DND-41 (cell line): ENCODE measurements at regions not wholly inside any gene's neighbourhood (a gene's known extent, or its start where the extent isn't known, plus 50 kb on each side); places are given as distances from the start of the nearest gene placed in this dataset.

Experiments
- ATAC-seq: fragments of 200-7000 bp; cut with Tn5 transposase; 3 replicates; pipeline ENCODE4 v1.9.1; 2021; ENCODE audit warnings: low read depth; ENCODE audit not compliant: insufficient read depth
- DNase-seq: peaks from one replicate; pipeline ENCODE4 v3.0.0-alpha.2; 2020
- H2AFZ ChIP-seq: 2 replicates; pipeline ENCODE4 v1.6.0; 2012; ENCODE audit warnings: low read depth, low read length
- H3K27ac ChIP-seq: 2 replicates; pipeline ENCODE4 v1.5.1; 2012; ENCODE audit warnings: low read length, inconsistent platforms
- H3K27me3 ChIP-seq: fragments of 200-600 bp; sonication (generic); 2 replicates; pipeline ENCODE4 v1.6.0; 2012; ENCODE audit warnings: low read length, mild to moderate bottlenecking, inconsistent platforms; ENCODE audit not compliant: insufficient read depth, poor library complexity
- H3K36me3 ChIP-seq: 2 replicates; pipeline ENCODE4 v1.5.1; 2012; ENCODE audit warnings: low read length, inconsistent platforms; ENCODE audit not compliant: insufficient read depth
- H3K4me1 ChIP-seq: 2 replicates; pipeline ENCODE4 v1.5.1; 2012; ENCODE audit warnings: mild to moderate bottlenecking, low read length; ENCODE audit not compliant: insufficient read depth
- H3K4me2 ChIP-seq: 2 replicates; pipeline ENCODE4 v1.6.0; 2012; ENCODE audit warnings: mild to moderate bottlenecking, moderate library complexity, low read length, inconsistent platforms; ENCODE audit not compliant: insufficient read depth
- H3K4me3 ChIP-seq, 2 experiments: fragments of 200-600 bp in 1 of 2; shearing (Covaris generic) in 1 of 2; 2 replicates each; pipeline ENCODE4 v1.5.1; 2012 to 2016; ENCODE audit warnings: inconsistent platforms in 2 of 2, low read length in 2 of 2, mild to moderate bottlenecking in 2 of 2, low read depth in 1 of 2, moderate library complexity in 1 of 2
- H3K79me2 ChIP-seq: 2 replicates; pipeline ENCODE4 v1.6.0; 2012; ENCODE audit warnings: low read length, inconsistent platforms; ENCODE audit not compliant: insufficient read depth
- H3K9ac ChIP-seq: 2 replicates; pipeline ENCODE4 v1.6.0; 2012; ENCODE audit warnings: low read depth, mild to moderate bottlenecking, inconsistent platforms, low read length, moderate library complexity
- H3K9me3 ChIP-seq: 2 replicates; pipeline ENCODE4 v1.5.1; 2012; ENCODE audit warnings: low read length, moderate library complexity, mild to moderate bottlenecking, inconsistent platforms; ENCODE audit not compliant: insufficient read depth, severe bottlenecking
- H4K20me1 ChIP-seq: 2 replicates; pipeline ENCODE4 v1.6.0; 2012; ENCODE audit warnings: low read length; ENCODE audit not compliant: insufficient read depth
- EZH2 ChIP-seq: IDR thresholded peaks from 3 replicates; pipeline ENCODE4 v1.6.1; 2012; ENCODE audit warnings: borderline replicate concordance, low read depth, mild to moderate bottlenecking, moderate library complexity, low read length, inconsistent platforms; ENCODE audit not compliant: severe bottlenecking
- TF ChIP-seq, protein P1 (sequence below): IDR thresholded peaks from 2 replicates; pipeline ENCODE4 v1.5.1; 2012; ENCODE audit warnings: borderline replicate concordance, low read length, moderate library complexity, mild to moderate bottlenecking; ENCODE audit not compliant: poor library complexity, severe bottlenecking; ENCODE audit errors: extremely low read depth

DNA sequence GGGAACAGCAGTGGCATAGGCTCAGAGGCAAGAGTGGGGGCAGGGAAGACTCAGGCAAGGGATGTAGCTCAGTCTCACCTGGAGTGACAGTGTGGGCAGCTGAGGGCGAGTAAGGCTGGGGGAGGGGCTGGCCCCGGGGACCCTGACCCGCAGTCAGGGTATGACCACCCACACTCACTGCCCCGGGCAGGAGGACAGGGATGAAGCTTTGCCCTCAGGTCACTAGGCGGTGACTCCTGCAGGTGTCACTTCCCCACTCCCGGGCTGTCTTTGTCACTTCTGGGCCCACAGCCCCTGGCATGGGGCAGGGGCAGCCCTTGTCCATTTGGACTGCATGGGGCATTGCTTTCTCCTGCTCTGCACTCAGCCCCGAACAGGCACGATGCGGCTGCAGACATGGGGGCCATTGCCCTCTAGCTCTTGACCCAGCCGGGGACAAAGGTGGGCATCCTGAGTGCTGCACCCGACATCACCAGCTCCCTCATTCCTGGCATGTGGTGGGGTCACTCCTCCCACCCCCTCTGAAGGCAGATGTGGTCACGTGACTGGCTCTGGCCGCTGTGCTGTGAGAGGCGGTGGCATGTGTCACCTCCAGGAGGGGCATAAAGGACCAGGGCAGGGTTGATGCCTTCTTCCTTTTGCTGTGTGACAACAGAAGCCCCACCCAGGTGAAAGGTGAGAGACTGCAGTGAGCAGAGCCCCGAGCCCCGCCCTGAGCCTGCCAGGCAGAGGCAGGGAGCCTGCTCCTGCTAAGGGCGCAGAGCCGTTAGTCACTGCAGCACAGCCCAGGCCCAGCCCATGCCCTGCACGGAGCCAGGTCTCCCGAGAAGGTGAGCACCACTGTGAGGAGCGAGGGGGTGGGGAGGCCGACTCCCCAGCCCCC is 66.0 kb downstream of the MATN1 start:
- TF ChIP-seq, protein P1, sequence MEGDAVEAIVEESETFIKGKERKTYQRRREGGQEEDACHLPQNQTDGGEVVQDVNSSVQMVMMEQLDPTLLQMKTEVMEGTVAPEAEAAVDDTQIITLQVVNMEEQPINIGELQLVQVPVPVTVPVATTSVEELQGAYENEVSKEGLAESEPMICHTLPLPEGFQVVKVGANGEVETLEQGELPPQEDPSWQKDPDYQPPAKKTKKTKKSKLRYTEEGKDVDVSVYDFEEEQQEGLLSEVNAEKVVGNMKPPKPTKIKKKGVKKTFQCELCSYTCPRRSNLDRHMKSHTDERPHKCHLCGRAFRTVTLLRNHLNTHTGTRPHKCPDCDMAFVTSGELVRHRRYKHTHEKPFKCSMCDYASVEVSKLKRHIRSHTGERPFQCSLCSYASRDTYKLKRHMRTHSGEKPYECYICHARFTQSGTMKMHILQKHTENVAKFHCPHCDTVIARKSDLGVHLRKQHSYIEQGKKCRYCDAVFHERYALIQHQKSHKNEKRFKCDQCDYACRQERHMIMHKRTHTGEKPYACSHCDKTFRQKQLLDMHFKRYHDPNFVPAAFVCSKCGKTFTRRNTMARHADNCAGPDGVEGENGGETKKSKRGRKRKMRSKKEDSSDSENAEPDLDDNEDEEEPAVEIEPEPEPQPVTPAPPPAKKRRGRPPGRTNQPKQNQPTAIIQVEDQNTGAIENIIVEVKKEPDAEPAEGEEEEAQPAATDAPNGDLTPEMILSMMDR: no peak
- TF ChIP-seq EZH2: no peak
- Histone ChIP-seq H3K36me3 (no peaks in the 10 kb centered on the region), H3K4me3 (no peak overlapping the region), H4K20me1 (peaks cover 5% of the 10 kb centered on the region; the same call in 1 of the 2 replicates), H3K4me2 (no peak overlapping the region), H2AFZ (no peak overlapping the region), H3K9ac (no peak overlapping the region), H3K27me3 (peaks cover 10% of the 10 kb centered on the region), H3K9me3 (peaks cover 2% of the 10 kb centered on the region), H3K79me2 (no peaks in the 10 kb centered on the region), H3K4me1 (no peaks in the 10 kb centered on the region), H3K27ac (no peak overlapping the region)
- ATAC-seq: no peak
- no peak for DNase-seq

- H3K79me2 ChIP-seq: no peaks in the 10 kb centered on the region
- H3K4me3 ChIP-seq: no peak overlapping the region
- H3K27ac ChIP-seq: no peak overlapping the region
- H3K9ac ChIP-seq: no peak overlapping the region
- H3K4me2 ChIP-seq: no peak overlapping the region
- H3K9me3 ChIP-seq: peaks cover 2% of the 10 kb centered on the region
- ATAC-seq (no peak), DNase-seq (no peak)
- no peak for TF ChIP-seq EZH2
- TF ChIP-seq, protein P1: no peak
- no peak overlapping the region for H2AFZ ChIP-seq
- peaks cover 8% of the 10 kb centered on the region for H3K27me3 ChIP-seq
- no peaks in the 10 kb centered on the region for H3K4me1 ChIP-seq
- peaks cover 4% of the 10 kb centered on the region; the same call in 1 of the 2 replicates for H4K20me1 ChIP-seq
- no peaks in the 10 kb centered on the region for H3K36me3 ChIP-seq
Observed at GRCh38 chr1:30656171-30656940, 67.0 kb downstream of the MATN1 start.

DNA sequence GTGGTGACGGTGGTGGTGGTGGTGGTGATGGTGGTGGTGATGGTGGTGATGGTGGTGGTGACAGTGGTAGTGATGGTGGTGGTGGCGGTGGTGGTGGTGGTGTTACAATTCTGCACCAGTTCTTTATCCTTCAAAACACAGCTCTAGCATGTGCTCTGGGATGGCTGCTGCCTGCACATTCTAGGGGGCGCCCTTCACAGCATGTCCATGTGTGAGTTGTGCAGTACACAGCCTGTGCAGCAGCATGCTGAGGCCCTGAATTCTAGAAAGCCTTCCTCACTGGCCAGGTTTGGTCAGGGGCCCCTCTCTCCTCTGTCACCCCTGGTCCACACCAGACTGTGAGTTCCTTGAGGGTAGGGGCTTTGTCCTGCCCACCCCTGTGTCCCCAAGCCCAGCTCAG is 67.7 kb downstream of the MATN1 start:
- no peak overlapping the region for H2AFZ ChIP-seq
- no peaks in the 10 kb centered on the region for H3K4me1 ChIP-seq
- H3K4me2 ChIP-seq: no peak overlapping the region
- no peak overlapping the region for H3K27ac ChIP-seq
- H3K9me3 ChIP-seq: peaks cover 2% of the 10 kb centered on the region
- DNase-seq (no peak), ATAC-seq (no peak)
- no peaks in the 10 kb centered on the region; the same call in 1 of the 2 replicates for H4K20me1 ChIP-seq
- H3K36me3 ChIP-seq: no peaks in the 10 kb centered on the region
- peaks cover 8% of the 10 kb centered on the region for H3K27me3 ChIP-seq
- no peaks in the 10 kb centered on the region for H3K79me2 ChIP-seq
- TF ChIP-seq, protein P1: no peak
- TF ChIP-seq EZH2: no peak
- no peak overlapping the region for H3K4me3 ChIP-seq
- H3K9ac ChIP-seq: no peak overlapping the region
